Prostate gland (tissue), 2 donors: ENCODE measurements at regions not wholly inside any gene's neighbourhood (a gene's known extent, or its start where the extent isn't known, plus 50 kb on each side); places are given as distances from the start of the nearest gene placed in this dataset.
"Not testable (repeated sequence)": the region's sequence is repeated elsewhere in the genome, so short reads cannot be mapped to it uniquely, and the experiment has no call there.

Experiments
- DNase-seq: peaks from one replicate; pipeline ENCODE4 v3.0.0-alpha.2; 2019; ENCODE audit warnings: low spot score
- H3K27ac ChIP-seq, 2 donors: fragments of 200-600 bp; sonication (generic); 2 replicates each; pipeline ENCODE4 v1.5.1; 2017 to 2019
- H3K27me3 ChIP-seq: fragments of 200-600 bp; sonication (generic); replicated peaks from 2 replicates; pipeline ENCODE4 v1.5.1; 2019; ENCODE audit not compliant: insufficient read depth
- H3K36me3 ChIP-seq, 2 donors: fragments of 200-600 bp; sonication (generic); 1 replicate in 1 of 2; 2 replicates in 1 of 2; pipeline versions ENCODE4 v1.5.1 to v1.8.1; 2017 to 2019
- H3K4me1 ChIP-seq: fragments of 200-600 bp; sonication (generic); replicated peaks from 2 replicates; pipeline ENCODE4 v1.5.1; 2019
- H3K4me3 ChIP-seq, 2 donors: fragments of 200-600 bp; sonication (generic); 2 replicates each; pipeline ENCODE4 v1.5.1; 2017 to 2019
- H3K9me3 ChIP-seq: fragments of 200-600 bp; sonication (generic); 2 replicates; pipeline ENCODE4 v1.5.1; 2017
- CTCF ChIP-seq, 4 experiments: fragments of 200-600 bp in 2 of 4; fragments of 450-650 bp in 2 of 4; sonication (generic) in 2 of 4; IDR thresholded peaks; 1 replicate in 3 of 4; 2 replicates in 1 of 4; pipeline ENCODE4 v1.5.1; 2016 to 2019; ENCODE audit warnings: antibody characterized with exemption in 4 of 4, mild to moderate bottlenecking in 2 of 4, moderate library complexity in 2 of 4
- POLR2A ChIP-seq: fragments of 450-650 bp; IDR thresholded peaks from one replicate; pipeline ENCODE4 v1.6.1; 2016; ENCODE audit warnings: antibody characterized with exemption, mild to moderate bottlenecking
- POLR2AphosphoS5 ChIP-seq: sonication (generic); formaldehyde crosslinking; IDR thresholded peaks from one replicate; pipeline ENCODE4 v1.6.1; 2017; ENCODE audit warnings: antibody characterized with exemption
- WGBS: methylation state at CpG from one replicate; pipeline ENCODE4 v1.1.5; 2018; 5-methylcytosine and 5-hydroxymethylcytosine counted together
- intact Hi-C: fragments of 100-400 bp; cut with DNase I; formaldehyde crosslinking; loops from one replicate; pipeline ENCODE4 v1.14.2; 2022

DNA sequence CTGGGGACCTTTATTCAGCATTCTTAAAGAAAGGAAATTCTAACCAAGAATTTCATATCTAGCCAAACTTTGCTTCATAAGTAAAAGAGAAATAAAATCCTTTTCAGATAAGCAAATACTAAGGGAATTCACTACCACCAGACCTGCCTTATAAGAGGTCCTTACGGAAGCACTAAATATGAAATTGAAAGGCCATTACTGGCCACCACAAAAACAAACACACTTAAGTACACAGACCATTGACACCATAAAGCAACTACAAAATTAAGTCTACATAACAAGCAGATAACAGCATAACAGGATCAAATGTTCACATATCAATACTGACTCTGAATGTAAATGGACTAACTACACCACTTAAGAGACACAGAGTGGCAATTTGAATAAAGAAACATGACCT, 361.4 kb upstream of the POU5F2 start:
- Histone ChIP-seq H3K27ac (no peak overlapping the region), H3K27me3 (no peaks in the 10 kb centered on the region), H3K4me1 (no peaks in the 10 kb centered on the region), H3K4me3 (no peak overlapping the region), H3K9me3 (no peaks in the 10 kb centered on the region), H3K36me3 (no peaks in the 10 kb centered on the region)
- intact Hi-C loops: no loop called here
- no peak for TF ChIP-seq POLR2AphosphoS5
- no peak for TF ChIP-seq POLR2A
- no peak for TF ChIP-seq CTCF (IDR thresholded peaks at IDR 0.05)
- DNase-seq: no peak
- WGBS: 79% methylated on average over 1 of the region's 1 CpG

- WGBS: 98% methylated on average over 2 of the region's 2 CpGs
Measured at GRCh38 chr5:94097384-94097783, 356.0 kb upstream of the POU5F2 start.

DNA sequence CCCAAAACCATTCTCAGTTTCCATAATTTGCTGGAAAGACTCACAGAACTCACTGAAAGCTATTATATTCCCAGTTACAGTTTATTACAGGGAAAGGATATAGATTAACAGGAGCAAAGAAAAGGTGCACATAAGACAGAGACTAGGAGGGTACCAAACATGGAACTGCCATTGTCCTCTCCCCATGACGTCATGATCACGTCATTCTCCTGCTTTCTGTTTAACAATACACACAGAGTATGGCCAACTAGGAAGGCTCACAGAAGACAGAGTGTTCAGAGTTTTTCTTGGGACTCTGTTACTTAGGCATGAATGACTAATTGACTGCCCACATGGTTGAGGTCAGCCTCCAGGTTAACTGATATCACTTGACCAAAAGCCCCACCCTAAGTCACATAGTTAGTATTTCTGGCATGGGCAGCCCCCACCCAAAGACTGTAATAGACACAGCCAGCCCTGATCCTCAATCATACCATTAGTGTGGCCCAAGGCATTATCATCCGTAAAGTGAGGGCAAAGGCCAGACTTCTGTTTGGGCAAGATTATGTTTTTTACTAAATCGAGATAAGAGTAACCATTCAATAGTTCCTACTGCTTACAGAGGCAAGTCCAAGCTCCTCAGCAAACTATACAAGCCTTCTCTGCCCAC, 353.5 kb upstream of the POU5F2 start:
- TF ChIP-seq CTCF (IDR thresholded peaks at IDR 0.05) (no peak), POLR2A (no peak), POLR2AphosphoS5 (no peak)
- 97% methylated on average over 4 of the region's 4 CpGs for WGBS
- Histone ChIP-seq H3K27ac (no peak overlapping the region), H3K36me3 (no peaks in the 10 kb centered on the region), H3K9me3 (no peaks in the 10 kb centered on the region), H3K27me3 (no peaks in the 10 kb centered on the region), H3K4me1 (no peaks in the 10 kb centered on the region), H3K4me3 (no peak overlapping the region)
- DNase-seq: no peak
- intact Hi-C loops: no loop called here

More at GRCh38 chr5:94097384-94097783, 356.0 kb upstream of the POU5F2 start:
- H3K9me3 ChIP-seq, DNase-seq, H3K36me3 ChIP-seq, intact Hi-C loops, H3K27ac ChIP-seq, H3K4me3 ChIP-seq, H3K27me3 ChIP-seq, H3K4me1 ChIP-seq: not testable (repeated sequence)

- H3K36me3 ChIP-seq: no peaks in the 10 kb centered on the region
- no peak overlapping the region for H3K4me3 ChIP-seq
- no peaks in the 10 kb centered on the region for H3K27me3 ChIP-seq
- no peak for TF ChIP-seq POLR2AphosphoS5
- TF ChIP-seq POLR2A: no peak
- no peaks in the 10 kb centered on the region for H3K4me1 ChIP-seq
- no peak overlapping the region for H3K27ac ChIP-seq
- H3K9me3 ChIP-seq: no peaks in the 10 kb centered on the region
- DNase-seq: no peak
- intact Hi-C loops: no loop called here
Measured at GRCh38 chr5:94093300-94093699, 351.9 kb upstream of the POU5F2 start.

- H3K9me3 ChIP-seq, intact Hi-C loops: not testable (repeated sequence)
- 92% methylated on average over 8 of the region's 8 CpGs for WGBS
Measured at GRCh38 chr5:94086635-94087034, 345.2 kb upstream of the POU5F2 start.

GRCh38 chr5:94086194-94086593, 344.8 kb upstream of the POU5F2 start:
- no peak for TF ChIP-seq POLR2AphosphoS5
- TF ChIP-seq CTCF (IDR thresholded peaks at IDR 0.05): no peak
- no peak for TF ChIP-seq POLR2A
- Histone ChIP-seq H3K27ac (no peak overlapping the region), H3K4me3 (no peak overlapping the region), H3K9me3 (no peaks in the 10 kb centered on the region), H3K4me1 (no peaks in the 10 kb centered on the region), H3K27me3 (no peaks in the 10 kb centered on the region), H3K36me3 (no peaks in the 10 kb centered on the region)
- DNase-seq: no peak
- intact Hi-C loops: no loop called here
- 89% methylated on average over 2 of the region's 2 CpGs for WGBS

More at GRCh38 chr5:94086635-94087034, 345.2 kb upstream of the POU5F2 start:
- not testable (repeated sequence) for H3K27me3 ChIP-seq, H3K4me3 ChIP-seq, DNase-seq, H3K27ac ChIP-seq, H3K4me1 ChIP-seq, H3K36me3 ChIP-seq
